A673 (cell line): ENCODE measurements at regions not wholly inside any gene's neighbourhood (a gene's known extent, or its start where the extent isn't known, plus 50 kb on each side); places are given as distances from the start of the nearest gene placed in this dataset.

Source experiments
- BruUV-seq: library from RNA; stranded (reverse); fragments of 400-500 nt; replicated peaks from 2 replicates; lab custom pipeline; 2021; lab: Mats Ljungman, UMichigan
- CTCF ChIA-PET: fragments of 300-600 bp; sonication (Branson Sonifier 250); formaldehyde crosslinking; loops from one replicate; lab custom pipeline; 2022; ENCODE audit warnings: antibody characterized with exemption; lab: Charles Lee
- POLR2A ChIA-PET: fragments of 300-600 bp; sonication (Branson Sonifier 250); formaldehyde crosslinking; loops from one replicate; lab custom pipeline; 2022; ENCODE audit warnings: antibody characterized with exemption; ENCODE audit not compliant: low non-redundant PET; lab: Charles Lee
- DNase-seq: peaks from one replicate; pipeline ENCODE4 v3.0.0-alpha.2; 2015; ENCODE audit warnings: low spot score
- H3K27ac ChIP-seq: fragments of 200-600 bp; sonication (generic); 2 replicates; pipeline ENCODE4 v1.5.1; 2016; ENCODE audit warnings: mixed run types, low read depth, mild to moderate bottlenecking, mixed read lengths, antibody characterized with exemption, low read length; ENCODE audit not compliant: poor library complexity, severe bottlenecking
- H3K27me3 ChIP-seq: fragments of 200-600 bp; sonication (generic); replicated peaks from 2 replicates; pipeline ENCODE4 v1.6.1; 2017; ENCODE audit warnings: mixed run types, low read depth, mild to moderate bottlenecking, mixed read lengths, antibody characterized with exemption, low read length; ENCODE audit not compliant: insufficient read depth, poor library complexity
- H3K36me3 ChIP-seq: fragments of 200-600 bp; sonication (generic); 2 replicates; pipeline ENCODE4 v1.6.1; 2016; ENCODE audit warnings: mixed run types, mild to moderate bottlenecking, mixed read lengths, antibody characterized with exemption, low read length; ENCODE audit not compliant: insufficient read depth, poor library complexity, severe bottlenecking
- H3K4me1 ChIP-seq: fragments of 200-600 bp; sonication (generic); 2 replicates; pipeline ENCODE4 v1.6.1; 2017; ENCODE audit warnings: mixed run types, mild to moderate bottlenecking, mixed read lengths, antibody characterized with exemption, low read length; ENCODE audit not compliant: insufficient read depth, poor library complexity, severe bottlenecking
- H3K4me3 ChIP-seq: fragments of 200-600 bp; sonication (generic); 2 replicates; pipeline ENCODE4 v1.5.1; 2016; ENCODE audit warnings: low read depth, mixed run types, mild to moderate bottlenecking, mixed read lengths, low read length; ENCODE audit not compliant: poor library complexity, severe bottlenecking
- H3K9me3 ChIP-seq: fragments of 200-600 bp; sonication (generic); 2 replicates; pipeline ENCODE4 v1.6.1; 2016; ENCODE audit warnings: mixed run types, low read depth, mild to moderate bottlenecking, mixed read lengths, antibody characterized with exemption, low read length; ENCODE audit not compliant: poor library complexity, severe bottlenecking
- EZH2 ChIP-seq: fragments of 200-600 bp; sonication (generic); IDR thresholded peaks from 2 replicates; pipeline ENCODE4 v1.6.1; 2017; ENCODE audit warnings: borderline replicate concordance, low read depth, mild to moderate bottlenecking, mixed read lengths, antibody characterized with exemption, low read length; ENCODE audit not compliant: poor library complexity, severe bottlenecking
- intact Hi-C: fragments of 100-400 bp; cut with micrococcal nuclease; formaldehyde crosslinking; loops from one replicate; pipeline ENCODE4 v1.10.0; 2022; ENCODE audit not compliant: unreplicated experiment
- TF ChIP-seq, protein P1 (sequence below): fragments of 300-800, 200-600 bp; sonication (generic); conservative IDR thresholded peaks from 2 replicates; pipeline ENCODE4 v1.5.1; 2017; ENCODE audit warnings: low read depth, mild to moderate bottlenecking, antibody characterized with exemption, low read length, moderate library complexity, mixed read lengths

DNA sequence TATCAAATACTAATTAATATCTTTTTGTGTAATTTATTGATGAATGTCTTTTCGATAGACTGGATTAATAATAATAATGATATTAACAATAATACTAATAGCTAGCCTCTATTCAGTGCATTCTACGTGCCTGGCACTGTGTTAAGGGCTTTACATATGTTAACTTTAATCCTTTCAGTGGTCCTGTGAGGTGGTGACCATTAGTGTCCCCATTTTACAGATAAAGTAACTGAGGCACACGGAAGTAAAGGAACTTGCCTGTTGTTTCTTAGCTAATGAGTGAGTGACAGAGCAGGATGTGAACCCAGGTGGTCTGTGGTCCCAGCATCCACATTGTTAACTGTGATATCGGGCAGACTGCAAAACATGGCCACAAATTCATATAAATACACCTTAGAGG, 335.7 kb upstream of the PROX1 start:
- Histone ChIP-seq H3K9me3 (no peaks in the 10 kb centered on the region), H3K4me1 (no peaks in the 10 kb centered on the region), H3K4me3 (no peak overlapping the region), H3K27ac (no peak overlapping the region), H3K36me3 (no peaks in the 10 kb centered on the region), H3K27me3 (peaks cover 35% of the 10 kb centered on the region)
- intact Hi-C loops = no loop called here
- ChIA-PET POLR2A (no interaction called here), CTCF (no interaction called here)
- TF ChIP-seq, protein P1, sequence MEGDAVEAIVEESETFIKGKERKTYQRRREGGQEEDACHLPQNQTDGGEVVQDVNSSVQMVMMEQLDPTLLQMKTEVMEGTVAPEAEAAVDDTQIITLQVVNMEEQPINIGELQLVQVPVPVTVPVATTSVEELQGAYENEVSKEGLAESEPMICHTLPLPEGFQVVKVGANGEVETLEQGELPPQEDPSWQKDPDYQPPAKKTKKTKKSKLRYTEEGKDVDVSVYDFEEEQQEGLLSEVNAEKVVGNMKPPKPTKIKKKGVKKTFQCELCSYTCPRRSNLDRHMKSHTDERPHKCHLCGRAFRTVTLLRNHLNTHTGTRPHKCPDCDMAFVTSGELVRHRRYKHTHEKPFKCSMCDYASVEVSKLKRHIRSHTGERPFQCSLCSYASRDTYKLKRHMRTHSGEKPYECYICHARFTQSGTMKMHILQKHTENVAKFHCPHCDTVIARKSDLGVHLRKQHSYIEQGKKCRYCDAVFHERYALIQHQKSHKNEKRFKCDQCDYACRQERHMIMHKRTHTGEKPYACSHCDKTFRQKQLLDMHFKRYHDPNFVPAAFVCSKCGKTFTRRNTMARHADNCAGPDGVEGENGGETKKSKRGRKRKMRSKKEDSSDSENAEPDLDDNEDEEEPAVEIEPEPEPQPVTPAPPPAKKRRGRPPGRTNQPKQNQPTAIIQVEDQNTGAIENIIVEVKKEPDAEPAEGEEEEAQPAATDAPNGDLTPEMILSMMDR = no peak
- TF ChIP-seq EZH2 = no peak
- DNase-seq = no peak
- BruUV-seq = no TSS peak

DNA sequence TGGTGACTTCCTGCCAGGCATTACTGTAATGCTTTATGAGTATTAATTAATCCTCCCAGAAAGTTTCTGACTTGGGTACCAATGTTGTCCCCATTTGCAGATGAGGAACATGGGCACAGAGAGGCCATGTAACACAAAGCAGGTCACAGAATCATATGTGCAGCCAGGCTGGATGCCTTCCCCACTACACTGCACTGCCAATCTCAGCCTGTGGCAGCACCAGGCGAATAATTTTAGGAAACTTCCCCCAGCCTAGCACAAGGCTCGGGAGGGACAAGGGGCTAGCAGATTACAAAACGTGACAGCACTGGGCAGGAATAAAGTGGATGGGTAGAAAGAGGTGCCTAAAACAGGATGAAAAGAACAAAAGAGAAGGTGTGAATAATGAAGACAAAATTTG, 331.7 kb upstream of the PROX1 start:
- Histone ChIP-seq H3K27me3 (peaks cover 53% of the 10 kb centered on the region), H3K9me3 (no peaks in the 10 kb centered on the region), H3K36me3 (no peaks in the 10 kb centered on the region), H3K27ac (no peak overlapping the region), H3K4me3 (no peak overlapping the region), H3K4me1 (no peaks in the 10 kb centered on the region)
- no TSS peak for BruUV-seq
- no peak for DNase-seq
- POLR2A ChIA-PET = no interaction called here
- TF ChIP-seq EZH2 = no peak
- TF ChIP-seq, protein P1 = no peak
- CTCF ChIA-PET = no interaction called here
- intact Hi-C loops = no loop called here

DNA sequence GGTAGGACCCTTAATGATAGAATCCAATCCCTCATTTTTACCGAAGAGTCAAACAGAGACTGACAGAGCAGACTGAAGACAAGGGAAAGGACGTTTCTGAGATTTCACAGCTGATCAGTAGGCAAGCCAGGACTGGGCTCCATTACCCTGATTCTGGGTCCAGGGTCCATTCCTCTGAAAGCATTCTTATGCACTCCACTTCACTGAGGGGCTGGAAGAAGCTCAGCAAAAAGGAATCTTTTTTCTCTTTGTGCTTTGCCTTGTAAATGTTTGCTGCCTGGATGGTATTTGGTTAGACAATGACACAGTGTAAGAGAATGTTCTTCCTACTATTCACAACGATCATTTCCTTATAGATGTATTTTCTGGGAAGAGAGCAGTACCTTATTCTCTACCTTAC, 331.3 kb upstream of the PROX1 start:
- H3K36me3 ChIP-seq = no peaks in the 10 kb centered on the region
- no peak overlapping the region for H3K27ac ChIP-seq
- no peaks in the 10 kb centered on the region for H3K4me1 ChIP-seq
- DNase-seq = no peak
- TF ChIP-seq, protein P1 = no peak
- TF ChIP-seq EZH2 = no peak
- CTCF ChIA-PET = no interaction called here
- peaks cover 58% of the 10 kb centered on the region for H3K27me3 ChIP-seq
- no peak overlapping the region for H3K4me3 ChIP-seq
- POLR2A ChIA-PET = no interaction called here
- no peaks in the 10 kb centered on the region for H3K9me3 ChIP-seq
- intact Hi-C loops = no loop called here
- BruUV-seq = no TSS peak

DNA sequence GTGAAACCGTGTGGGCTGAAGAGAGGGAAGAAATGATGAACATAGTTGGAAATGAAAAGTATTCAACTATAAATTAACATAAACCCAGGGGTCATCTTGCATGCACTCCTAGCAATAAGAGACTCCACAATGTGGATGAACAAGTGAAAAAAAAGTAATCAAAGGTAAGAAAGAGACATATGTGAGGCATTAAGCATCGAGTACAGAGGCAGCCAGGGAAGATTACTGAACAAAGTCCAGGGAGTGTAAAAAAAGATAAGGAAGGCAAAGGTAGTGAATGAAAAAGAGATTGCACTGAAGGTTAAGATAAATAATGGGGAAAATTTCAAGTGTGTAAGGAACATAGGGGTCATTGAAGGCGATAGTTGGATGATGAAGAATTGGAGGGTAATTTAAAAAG, 330.8 kb upstream of the PROX1 start:
- Histone ChIP-seq H3K27me3 (peaks cover 63% of the 10 kb centered on the region), H3K36me3 (no peaks in the 10 kb centered on the region), H3K4me3 (no peak overlapping the region), H3K4me1 (no peaks in the 10 kb centered on the region), H3K9me3 (no peaks in the 10 kb centered on the region), H3K27ac (no peak overlapping the region)
- intact Hi-C loops = no loop called here
- ChIA-PET CTCF (no interaction called here), POLR2A (no interaction called here)
- TF ChIP-seq EZH2 = no peak
- TF ChIP-seq, protein P1 = no peak
- no TSS peak for BruUV-seq
- no peak for DNase-seq
